SK-N-SH treated with all-trans-retinoic acid at 6 μM for 48 hours (cell line): ENCODE measurements at regions not wholly inside any gene's neighbourhood (a gene's known extent, or its start where the extent isn't known, plus 50 kb on each side); places are given as distances from the start of the nearest gene placed in this dataset.

Experiments
- ATAC-seq: fragments of 200-7000 bp; cut with Tn5 transposase; 3 replicates; pipeline ENCODE4 v1.9.1; 2020; ENCODE audit warnings: mild to moderate bottlenecking, moderate library complexity
- ARNTL ChIP-seq: fragments of 450-650 bp; formaldehyde crosslinking; IDR thresholded peaks from 2 replicates; pipeline ENCODE4 v1.5.0; 2020; ENCODE audit warnings: low read depth, mild to moderate bottlenecking, moderate library complexity, borderline replicate concordance
- BACH2 ChIP-seq: fragments of 250-450 bp; sonication (Bioruptor Pico); IDR thresholded peaks from 2 replicates; pipeline ENCODE4 v1.9.0; 2021; ENCODE audit warnings: mild to moderate bottlenecking, borderline replicate concordance
- CSDC2 ChIP-seq: fragments of 250-450 bp; sonication (Bioruptor Pico); IDR thresholded peaks from 2 replicates; pipeline ENCODE4 v1.5.0; 2020; ENCODE audit warnings: mild to moderate bottlenecking, moderate library complexity
- ESRRG ChIP-seq: fragments of 250-450 bp; sonication (Bioruptor Pico); IDR thresholded peaks from 2 replicates; pipeline ENCODE4 v1.6.1; 2021; ENCODE audit warnings: mild to moderate bottlenecking
- ISL1 ChIP-seq: fragments of 250-450 bp; sonication (Bioruptor Pico); IDR thresholded peaks from 2 replicates; pipeline ENCODE4 v2.1.2; 2022; ENCODE audit warnings: mild to moderate bottlenecking, moderate library complexity
- OSR1 ChIP-seq: fragments of 250-450 bp; sonication (Bioruptor Pico); IDR thresholded peaks from 2 replicates; pipeline ENCODE4 v1.8.0; 2022; ENCODE audit warnings: moderate library complexity, mild to moderate bottlenecking, inconsistent platforms
- PATZ1 ChIP-seq: fragments of 250-450 bp; sonication (Bioruptor Pico); IDR thresholded peaks from 2 replicates; pipeline ENCODE4 v1.8.0; 2020; ENCODE audit warnings: mild to moderate bottlenecking, moderate library complexity, borderline replicate concordance
- POU6F1 ChIP-seq: fragments of 250-450 bp; sonication (Bioruptor Pico); IDR thresholded peaks from 2 replicates; pipeline ENCODE4 v1.8.0; 2021; ENCODE audit warnings: low read depth, mild to moderate bottlenecking, moderate library complexity, borderline replicate concordance
- PPARA ChIP-seq: fragments of 250-450 bp; sonication (Bioruptor Pico); IDR thresholded peaks from 2 replicates; pipeline ENCODE4 v1.5.0; 2020; ENCODE audit warnings: mild to moderate bottlenecking, borderline replicate concordance
- RARB ChIP-seq: fragments of 250-450 bp; sonication (Bioruptor Pico); IDR thresholded peaks from 2 replicates; pipeline ENCODE4 v1.8.0; 2021; ENCODE audit warnings: mild to moderate bottlenecking, moderate library complexity
- SNAI2 ChIP-seq: fragments of 250-450 bp; sonication (Bioruptor Pico); IDR thresholded peaks from 2 replicates; pipeline ENCODE4 v1.5.0; 2020; ENCODE audit warnings: mild to moderate bottlenecking, moderate library complexity
- TCF4 ChIP-seq: fragments of 250-450 bp; sonication (Bioruptor Pico); IDR thresholded peaks from 2 replicates; pipeline ENCODE4 v1.8.0; 2021; ENCODE audit warnings: mild to moderate bottlenecking, moderate library complexity, borderline replicate concordance
- TOX ChIP-seq: fragments of 250-450 bp; sonication (Bioruptor Pico); IDR thresholded peaks from 2 replicates; pipeline ENCODE4 v1.8.0; 2021; ENCODE audit warnings: mild to moderate bottlenecking, moderate library complexity, borderline replicate concordance
- ZC3H10 ChIP-seq: fragments of 250-450 bp; sonication (Bioruptor Pico); IDR thresholded peaks from 2 replicates; pipeline ENCODE4 v1.5.1; 2021; ENCODE audit warnings: mild to moderate bottlenecking, moderate library complexity
- ZFP3 ChIP-seq: fragments of 250-450 bp; sonication (Bioruptor Pico); IDR thresholded peaks from 2 replicates; pipeline ENCODE4 v1.5.0; 2020; ENCODE audit warnings: mild to moderate bottlenecking, moderate library complexity
- ZFP30 ChIP-seq: fragments of 450-650 bp; formaldehyde crosslinking; IDR thresholded peaks from 2 replicates; pipeline ENCODE4 v1.5.0; 2022; ENCODE audit warnings: mild to moderate bottlenecking, moderate library complexity
- ZNF565 ChIP-seq: fragments of 450-650 bp; formaldehyde crosslinking; conservative IDR thresholded peaks from 2 replicates; pipeline ENCODE4 v1.5.0; 2020; ENCODE audit warnings: low read depth, mild to moderate bottlenecking, moderate library complexity
- ZNF70 ChIP-seq: fragments of 450-650 bp; formaldehyde crosslinking; IDR thresholded peaks from 2 replicates; pipeline ENCODE4 v1.5.0; 2020; ENCODE audit warnings: mild to moderate bottlenecking, moderate library complexity
- TF ChIP-seq, protein P1 (sequence below): fragments of 250-450 bp; sonication (Bioruptor Pico); IDR thresholded peaks from 2 replicates; pipeline ENCODE4 v1.5.0; 2020; ENCODE audit warnings: mild to moderate bottlenecking, moderate library complexity
- TF ChIP-seq, protein P2 (sequence below): fragments of 250-450 bp; sonication (Bioruptor Pico); IDR thresholded peaks from 2 replicates; pipeline ENCODE4 v1.5.1; 2021; ENCODE audit warnings: mild to moderate bottlenecking, moderate library complexity

GRCh38 chr9:84059936-84060335 is 79.3 kb downstream of the RMI1 start:
- no peak for ATAC-seq
- TF ChIP-seq ZNF565 (CRISPR knock-in tag) (no peak), BACH2 (CRISPR knock-in tag) (no peak), ZFP3 (CRISPR knock-in tag) (no peak), ZNF70 (no peak), RARB (no peak)

GRCh38 chr9:84061613-84062193 is 81.1 kb downstream of the RMI1 start:
- no peak for ATAC-seq
- TF ChIP-seq, protein P1, sequence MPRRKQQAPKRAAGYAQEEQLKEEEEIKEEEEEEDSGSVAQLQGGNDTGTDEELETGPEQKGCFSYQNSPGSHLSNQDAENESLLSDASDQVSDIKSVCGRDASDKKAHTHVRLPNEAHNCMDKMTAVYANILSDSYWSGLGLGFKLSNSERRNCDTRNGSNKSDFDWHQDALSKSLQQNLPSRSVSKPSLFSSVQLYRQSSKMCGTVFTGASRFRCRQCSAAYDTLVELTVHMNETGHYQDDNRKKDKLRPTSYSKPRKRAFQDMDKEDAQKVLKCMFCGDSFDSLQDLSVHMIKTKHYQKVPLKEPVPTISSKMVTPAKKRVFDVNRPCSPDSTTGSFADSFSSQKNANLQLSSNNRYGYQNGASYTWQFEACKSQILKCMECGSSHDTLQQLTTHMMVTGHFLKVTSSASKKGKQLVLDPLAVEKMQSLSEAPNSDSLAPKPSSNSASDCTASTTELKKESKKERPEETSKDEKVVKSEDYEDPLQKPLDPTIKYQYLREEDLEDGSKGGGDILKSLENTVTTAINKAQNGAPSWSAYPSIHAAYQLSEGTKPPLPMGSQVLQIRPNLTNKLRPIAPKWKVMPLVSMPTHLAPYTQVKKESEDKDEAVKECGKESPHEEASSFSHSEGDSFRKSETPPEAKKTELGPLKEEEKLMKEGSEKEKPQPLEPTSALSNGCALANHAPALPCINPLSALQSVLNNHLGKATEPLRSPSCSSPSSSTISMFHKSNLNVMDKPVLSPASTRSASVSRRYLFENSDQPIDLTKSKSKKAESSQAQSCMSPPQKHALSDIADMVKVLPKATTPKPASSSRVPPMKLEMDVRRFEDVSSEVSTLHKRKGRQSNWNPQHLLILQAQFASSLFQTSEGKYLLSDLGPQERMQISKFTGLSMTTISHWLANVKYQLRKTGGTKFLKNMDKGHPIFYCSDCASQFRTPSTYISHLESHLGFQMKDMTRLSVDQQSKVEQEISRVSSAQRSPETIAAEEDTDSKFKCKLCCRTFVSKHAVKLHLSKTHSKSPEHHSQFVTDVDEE (CRISPR knock-in tag) = no peak
- TF ChIP-seq ZC3H10 (no peak), POU6F1 (CRISPR knock-in tag) (no peak), ZFP30 (no peak), BACH2 (CRISPR knock-in tag) (no peak), RARB (no peak), ZNF565 (CRISPR knock-in tag) (no peak), SNAI2 (CRISPR knock-in tag) (no peak), ARNTL (CRISPR knock-in tag) (no peak), PATZ1 (CRISPR knock-in tag) (no peak), OSR1 (CRISPR knock-in tag) (no peak)
- TF ChIP-seq, protein P2, sequence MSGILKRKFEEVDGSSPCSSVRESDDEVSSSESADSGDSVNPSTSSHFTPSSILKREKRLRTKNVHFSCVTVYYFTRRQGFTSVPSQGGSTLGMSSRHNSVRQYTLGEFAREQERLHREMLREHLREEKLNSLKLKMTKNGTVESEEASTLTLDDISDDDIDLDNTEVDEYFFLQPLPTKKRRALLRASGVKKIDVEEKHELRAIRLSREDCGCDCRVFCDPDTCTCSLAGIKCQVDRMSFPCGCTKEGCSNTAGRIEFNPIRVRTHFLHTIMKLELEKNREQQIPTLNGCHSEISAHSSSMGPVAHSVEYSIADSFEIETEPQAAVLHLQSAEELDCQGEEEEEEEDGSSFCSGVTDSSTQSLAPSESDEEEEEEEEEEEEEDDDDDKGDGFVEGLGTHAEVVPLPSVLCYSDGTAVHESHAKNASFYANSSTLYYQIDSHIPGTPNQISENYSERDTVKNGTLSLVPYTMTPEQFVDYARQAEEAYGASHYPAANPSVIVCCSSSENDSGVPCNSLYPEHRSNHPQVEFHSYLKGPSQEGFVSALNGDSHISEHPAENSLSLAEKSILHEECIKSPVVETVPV (CRISPR knock-in tag) = no peak

GRCh38 chr9:84062538-84062937 is 81.9 kb downstream of the RMI1 start:
- no peak for TF ChIP-seq CSDC2 (CRISPR knock-in tag)
- TF ChIP-seq, protein P1 (CRISPR knock-in tag) = no peak
- no peak for TF ChIP-seq ZNF565 (CRISPR knock-in tag)
- TF ChIP-seq TOX (CRISPR knock-in tag) = no peak
- no peak for TF ChIP-seq ARNTL (CRISPR knock-in tag)
- TF ChIP-seq, all 23 proteins: peak for 0
- no peak for ATAC-seq

GRCh38 chr9:84067821-84068220 is 87.2 kb downstream of the RMI1 start:
- ATAC-seq = no peak

More at GRCh38 chr9:84067821-84068220, 87.2 kb downstream of the RMI1 start:
- TF ChIP-seq, protein P1 (CRISPR knock-in tag) = no peak
- TF ChIP-seq TOX (CRISPR knock-in tag) (no peak), SNAI2 (CRISPR knock-in tag) (no peak), OSR1 (CRISPR knock-in tag) (no peak), TCF4 (CRISPR knock-in tag) (no peak), PPARA (no peak), ISL1 (no peak), ZNF70 (no peak), RARB (no peak), ZFP30 (no peak), BACH2 (CRISPR knock-in tag) (no peak), ZFP3 (CRISPR knock-in tag) (no peak), ESRRG (CRISPR knock-in tag) (no peak)
- TF ChIP-seq, all 23 proteins: peak for 0
